Activated T-helper 1 cell treated with anti-CD3 and anti-CD28 coated beads, Interleukin-12 subunit alpha, Interleukin-12 subunit beta, Interleukin-2, Interleukin-4 antibody, amounts not matched to agents 30 ng/mL and 10 ng/mL and 1 ng/mL, durations not matched to agents 14 hours and 24 hours and 36 hours (primary cell): ENCODE measurements at regions not wholly inside any gene's neighbourhood (a gene's known extent, or its start where the extent isn't known, plus 50 kb on each side); places are given as distances from the start of the nearest gene placed in this dataset.

Experiments used
- DNase-seq: peaks from one replicate; pipeline ENCODE4 v3.0.0; 2021; ENCODE audit warnings: low spot score
- H3K27ac Mint-ChIP-seq: one replicate; pipeline ENCODE4 v1.8.0; 2021; ENCODE audit warnings: mild to moderate bottlenecking, mixed read lengths
- H3K27me3 Mint-ChIP-seq: one replicate; pipeline ENCODE4 v1.8.0; 2022; ENCODE audit warnings: mild to moderate bottlenecking, moderate library complexity, mixed read lengths; ENCODE audit not compliant: insufficient read depth
- H3K36me3 Mint-ChIP-seq: one replicate; pipeline ENCODE4 v1.8.0; 2021; ENCODE audit warnings: low read depth, mixed read lengths
- H3K4me1 Mint-ChIP-seq: one replicate; pipeline ENCODE4 v1.8.0; 2021; ENCODE audit warnings: low read depth, mixed read lengths
- H3K4me3 Mint-ChIP-seq: one replicate; pipeline ENCODE4 v1.8.0; 2021; ENCODE audit warnings: mild to moderate bottlenecking, moderate library complexity, mixed read lengths
- H3K9me3 Mint-ChIP-seq: one replicate; pipeline ENCODE4 v1.8.0; 2021; ENCODE audit warnings: mixed read lengths
- intact Hi-C: fragments of 100-400 bp; cut with micrococcal nuclease; formaldehyde crosslinking; loops from one replicate; pipeline ENCODE4 v1.15.1; 2024

- Mint-ChIP-seq H3K27ac (no peak overlapping the region), H3K27me3 (no peaks in the 10 kb centered on the region), H3K4me3 (no peak overlapping the region), H3K36me3 (no peaks in the 10 kb centered on the region), H3K9me3 (peaks cover 18% of the 10 kb centered on the region), H3K4me1 (no peaks in the 10 kb centered on the region)
- intact Hi-C loops, result no loop called here
- DNase-seq, result no peak
These were observed 2266.5 kb upstream of the WWC1 start for GRCh38 chr5:166024970-166025369.

- no peak overlapping the region for H3K4me3 Mint-ChIP-seq
- peaks cover 23% of the 10 kb centered on the region for H3K9me3 Mint-ChIP-seq
- no peak for DNase-seq
- H3K27ac Mint-ChIP-seq, result no peak overlapping the region
- no peaks in the 10 kb centered on the region for H3K36me3 Mint-ChIP-seq
- intact Hi-C loops, result no loop called here
- no peaks in the 10 kb centered on the region for H3K4me1 Mint-ChIP-seq
- H3K27me3 Mint-ChIP-seq, result no peaks in the 10 kb centered on the region
These were observed 2263.9 kb upstream of the WWC1 start for GRCh38 chr5:166027582-166027981.

- intact Hi-C loops, result no loop called here
- H3K27me3 Mint-ChIP-seq, result no peaks in the 10 kb centered on the region
- H3K36me3 Mint-ChIP-seq, result no peaks in the 10 kb centered on the region
- peaks cover 18% of the 10 kb centered on the region for H3K9me3 Mint-ChIP-seq
- no peak overlapping the region for H3K27ac Mint-ChIP-seq
- DNase-seq, result no peak
- no peak overlapping the region for H3K4me3 Mint-ChIP-seq
- H3K4me1 Mint-ChIP-seq, result no peaks in the 10 kb centered on the region
These were observed 2259.5 kb upstream of the WWC1 start for GRCh38 chr5:166031926-166032325.

DNA sequence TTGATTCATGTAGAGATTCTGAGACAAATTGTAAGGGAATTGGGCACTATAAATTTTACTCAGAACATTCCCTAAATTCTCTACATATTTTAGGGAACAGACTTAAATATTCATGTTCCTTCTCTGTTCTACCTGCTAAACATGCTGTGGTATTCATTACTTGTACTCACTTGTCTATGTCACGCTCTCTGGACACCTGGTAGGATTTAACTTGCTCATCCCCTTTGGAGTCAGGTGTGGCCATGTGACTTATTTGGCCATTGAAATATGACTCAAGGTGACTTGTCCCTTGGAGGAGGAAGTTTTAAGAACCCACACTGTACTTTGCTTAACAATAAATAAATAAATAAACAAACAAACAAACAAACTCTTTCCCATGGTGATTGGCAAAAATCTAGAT, 2258.8 kb upstream of the WWC1 start:
- intact Hi-C loops, result no loop called here
- no peak overlapping the region for H3K27ac Mint-ChIP-seq
- no peak for DNase-seq
- no peaks in the 10 kb centered on the region for H3K36me3 Mint-ChIP-seq
- H3K9me3 Mint-ChIP-seq, result peaks cover 22% of the 10 kb centered on the region
- no peak overlapping the region for H3K4me3 Mint-ChIP-seq
- no peaks in the 10 kb centered on the region for H3K27me3 Mint-ChIP-seq
- H3K4me1 Mint-ChIP-seq, result no peaks in the 10 kb centered on the region

DNA sequence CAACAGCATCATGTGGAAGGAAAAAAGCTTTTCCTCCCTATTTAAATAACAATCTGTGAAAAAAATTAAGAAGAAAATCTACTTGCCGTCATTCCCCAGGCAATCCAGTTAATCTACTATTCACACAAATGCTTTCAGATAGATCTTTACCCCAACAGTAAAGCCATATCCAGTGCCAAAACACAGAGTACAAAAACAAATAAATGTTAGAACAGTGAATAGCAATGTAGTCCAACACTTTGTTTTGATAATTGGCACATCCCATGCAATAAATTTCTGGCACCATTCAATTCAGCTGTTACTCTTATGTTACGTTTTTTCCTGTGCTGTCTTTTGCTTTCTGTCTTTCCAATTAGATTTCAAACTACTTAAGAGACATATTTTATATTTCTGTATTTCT, 2245.5 kb upstream of the WWC1 start:
- H3K4me3 Mint-ChIP-seq, result no peak overlapping the region
- H3K4me1 Mint-ChIP-seq, result no peaks in the 10 kb centered on the region
- H3K36me3 Mint-ChIP-seq, result no peaks in the 10 kb centered on the region
- peaks cover 11% of the 10 kb centered on the region for H3K9me3 Mint-ChIP-seq
- no peaks in the 10 kb centered on the region for H3K27me3 Mint-ChIP-seq
- intact Hi-C loops, result no loop called here
- no peak overlapping the region for H3K27ac Mint-ChIP-seq
- DNase-seq, result no peak

- H3K27me3 Mint-ChIP-seq, result no peaks in the 10 kb centered on the region
- H3K36me3 Mint-ChIP-seq, result no peaks in the 10 kb centered on the region
- H3K4me3 Mint-ChIP-seq, result no peak overlapping the region
- no peaks in the 10 kb centered on the region for H3K4me1 Mint-ChIP-seq
- intact Hi-C loops, result no loop called here
- no peak for DNase-seq
- H3K27ac Mint-ChIP-seq, result no peak overlapping the region
- H3K9me3 Mint-ChIP-seq, result peaks cover 8% of the 10 kb centered on the region
These were observed 2244.5 kb upstream of the WWC1 start for GRCh38 chr5:166046956-166047355.

DNA sequence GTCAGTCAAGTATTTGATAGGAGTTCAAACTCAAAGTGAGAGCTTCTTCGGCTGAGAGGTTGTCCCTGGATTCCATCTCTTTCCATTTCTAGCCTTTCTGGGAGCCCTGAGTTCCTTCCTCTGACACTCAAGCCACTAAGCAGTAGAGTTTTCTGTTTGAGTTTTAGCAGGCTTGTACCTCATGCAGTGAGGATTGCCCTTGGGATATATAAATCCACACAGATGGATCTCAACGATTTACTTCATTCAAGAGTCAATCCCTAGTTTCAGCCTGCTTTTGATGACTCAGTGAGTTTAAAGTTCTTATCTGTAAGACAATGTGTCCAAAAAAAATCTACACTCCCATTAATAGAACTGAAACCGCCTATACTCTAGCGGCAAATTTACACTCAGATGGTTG, 2240.9 kb upstream of the WWC1 start:
- Mint-ChIP-seq H3K9me3 (peaks cover 16% of the 10 kb centered on the region), H3K4me1 (no peaks in the 10 kb centered on the region), H3K36me3 (no peaks in the 10 kb centered on the region), H3K4me3 (no peak overlapping the region), H3K27me3 (no peaks in the 10 kb centered on the region), H3K27ac (no peak overlapping the region)
- no peak for DNase-seq
- intact Hi-C loops, result no loop called here

- no peaks in the 10 kb centered on the region for H3K4me1 Mint-ChIP-seq
- H3K9me3 Mint-ChIP-seq, result peaks cover 8% of the 10 kb centered on the region
- H3K27ac Mint-ChIP-seq, result no peak overlapping the region
- DNase-seq, result no peak
- no peaks in the 10 kb centered on the region for H3K36me3 Mint-ChIP-seq
- intact Hi-C loops, result no loop called here
- no peak overlapping the region for H3K4me3 Mint-ChIP-seq
- H3K27me3 Mint-ChIP-seq, result no peaks in the 10 kb centered on the region
These were observed 2232.8 kb upstream of the WWC1 start for GRCh38 chr5:166058660-166059059.

DNA sequence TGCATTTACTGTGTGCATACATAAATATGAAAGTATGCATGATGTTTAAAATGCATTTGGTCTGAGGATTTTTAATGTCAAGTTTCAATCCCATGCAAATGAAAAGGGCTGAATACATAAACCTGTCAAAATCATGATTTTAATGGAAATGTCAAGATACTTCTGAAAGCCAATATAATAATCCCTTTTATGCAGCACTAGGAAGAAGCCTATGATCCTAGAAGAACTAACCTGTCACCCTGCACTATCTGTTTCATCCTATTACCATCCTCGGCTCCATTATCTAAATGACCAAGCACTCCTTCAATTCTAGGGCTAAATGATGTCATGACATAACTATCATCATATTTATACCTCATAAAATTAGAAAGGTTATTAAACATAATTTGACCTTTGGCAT, 2229.4 kb upstream of the WWC1 start:
- intact Hi-C loops, result no loop called here
- Mint-ChIP-seq H3K27me3 (no peaks in the 10 kb centered on the region), H3K36me3 (no peaks in the 10 kb centered on the region), H3K27ac (no peak overlapping the region), H3K4me1 (no peaks in the 10 kb centered on the region), H3K9me3 (peaks cover 4% of the 10 kb centered on the region), H3K4me3 (no peak overlapping the region)
- DNase-seq, result no peak

GRCh38 chr5:166062719-166063118, 2228.7 kb upstream of the WWC1 start:
- H3K4me1 Mint-ChIP-seq, result no peaks in the 10 kb centered on the region
- DNase-seq, result no peak
- no peak overlapping the region for H3K4me3 Mint-ChIP-seq
- peaks cover 4% of the 10 kb centered on the region for H3K9me3 Mint-ChIP-seq
- no peaks in the 10 kb centered on the region for H3K27me3 Mint-ChIP-seq
- no peak overlapping the region for H3K27ac Mint-ChIP-seq
- intact Hi-C loops, result no loop called here
- no peaks in the 10 kb centered on the region for H3K36me3 Mint-ChIP-seq

- no peak overlapping the region for H3K4me3 Mint-ChIP-seq
- peaks cover 4% of the 10 kb centered on the region for H3K9me3 Mint-ChIP-seq
- H3K4me1 Mint-ChIP-seq, result no peaks in the 10 kb centered on the region
- H3K27ac Mint-ChIP-seq, result no peak overlapping the region
- H3K27me3 Mint-ChIP-seq, result no peaks in the 10 kb centered on the region
- DNase-seq, result no peak
- intact Hi-C loops, result no loop called here
- H3K36me3 Mint-ChIP-seq, result no peaks in the 10 kb centered on the region
These were observed 2228.2 kb upstream of the WWC1 start for GRCh38 chr5:166063261-166063660.

DNA sequence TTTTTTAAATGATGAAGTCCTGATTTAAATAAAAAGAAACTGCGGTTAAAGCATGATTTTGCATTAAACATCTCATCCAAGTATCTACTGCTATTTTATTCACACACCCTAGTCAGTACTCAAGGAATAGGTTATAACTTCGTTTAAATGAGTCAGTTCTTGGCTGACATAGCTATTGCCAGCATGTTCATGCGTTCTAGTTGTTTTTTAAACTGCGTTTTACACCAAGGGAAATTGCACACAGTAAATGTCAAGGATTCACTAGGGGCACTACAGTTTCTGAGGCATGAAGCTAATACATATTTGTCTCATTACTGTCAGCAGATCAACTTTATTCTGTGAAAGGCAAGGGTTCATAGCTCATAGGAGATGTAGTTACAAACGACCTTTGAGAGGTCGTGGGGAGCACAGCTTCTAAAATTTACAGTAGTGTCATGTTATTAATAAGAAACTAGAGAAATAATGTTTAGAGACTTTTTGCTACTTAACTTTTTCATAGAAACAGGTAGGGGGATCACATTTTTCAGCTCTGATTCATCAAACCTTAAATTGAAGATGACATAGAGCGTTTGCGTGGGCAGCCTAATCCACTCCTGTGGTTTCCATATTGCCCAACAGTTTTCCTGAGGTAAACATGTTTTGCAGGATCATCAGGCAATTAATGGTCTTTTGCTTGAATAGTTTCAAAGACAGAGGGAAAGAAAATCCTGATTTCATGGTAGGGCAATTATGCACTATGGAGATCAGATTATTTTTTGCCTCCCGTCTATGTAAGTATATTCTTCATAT, 2222.7 kb upstream of the WWC1 start:
- peaks cover 8% of the 10 kb centered on the region for H3K9me3 Mint-ChIP-seq
- no peak for DNase-seq
- no peak overlapping the region for H3K4me3 Mint-ChIP-seq
- H3K27me3 Mint-ChIP-seq, result no peaks in the 10 kb centered on the region
- intact Hi-C loops, result no loop called here
- H3K4me1 Mint-ChIP-seq, result no peaks in the 10 kb centered on the region
- no peaks in the 10 kb centered on the region for H3K36me3 Mint-ChIP-seq
- no peak overlapping the region for H3K27ac Mint-ChIP-seq

DNA sequence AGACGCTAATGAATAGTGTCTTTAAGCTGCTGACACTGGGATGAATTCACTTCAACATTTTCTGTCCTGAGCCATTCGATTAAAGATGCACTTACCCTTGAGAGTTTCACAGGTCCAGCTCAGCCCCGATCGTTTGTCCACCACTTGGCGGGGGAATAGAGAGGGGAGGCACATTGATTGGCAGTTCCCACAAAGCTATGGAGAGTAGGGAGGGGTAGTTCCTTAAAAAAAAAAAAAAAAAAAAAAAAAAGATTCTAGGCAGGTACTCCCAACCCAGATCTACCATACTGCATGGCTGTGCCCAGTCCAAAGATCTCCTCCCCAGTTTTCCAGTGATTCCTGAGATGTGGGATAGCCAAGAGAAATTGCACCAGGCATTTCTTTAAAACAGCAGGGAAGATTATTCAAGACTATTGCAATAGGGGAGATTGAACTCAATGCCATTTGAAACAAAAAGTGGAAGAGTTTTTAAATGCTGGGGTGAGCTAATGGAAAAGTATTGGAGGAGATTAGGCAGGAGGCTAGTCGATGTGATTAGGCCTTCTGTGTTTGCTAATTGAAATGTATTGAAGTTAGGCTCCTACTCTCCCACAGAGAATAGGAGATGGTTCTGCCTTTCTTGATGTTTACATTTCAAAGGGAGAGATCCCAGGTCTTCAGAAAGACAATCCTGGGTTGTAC, 2217.4 kb upstream of the WWC1 start:
- Mint-ChIP-seq H3K4me1 (no peaks in the 10 kb centered on the region), H3K27ac (no peak overlapping the region), H3K36me3 (no peaks in the 10 kb centered on the region), H3K4me3 (no peak overlapping the region), H3K9me3 (peaks cover 4% of the 10 kb centered on the region), H3K27me3 (no peaks in the 10 kb centered on the region)
- no peak for DNase-seq
- intact Hi-C loops, result no loop called here
